Progenitor cell of endocrine pancreas (in vitro differentiated cells): ENCODE measurements at regions not wholly inside any gene's neighbourhood (a gene's known extent, or its start where the extent isn't known, plus 50 kb on each side); places are given as distances from the start of the nearest gene placed in this dataset.

Source experiments
- DNase-seq: peaks from one replicate; pipeline ENCODE4 v3.0.0; 2021; ENCODE audit warnings: low spot score; ENCODE audit not compliant: unreplicated experiment
- H3K27ac Mint-ChIP-seq: 2 replicates; pipeline ENCODE4 v1.8.0; 2021; ENCODE audit warnings: mild to moderate bottlenecking, moderate library complexity, mixed read lengths
- H3K27me3 Mint-ChIP-seq: 2 replicates; pipeline ENCODE4 v1.8.0; 2021; ENCODE audit warnings: mixed read lengths
- H3K36me3 Mint-ChIP-seq: 2 replicates; pipeline ENCODE4 v1.8.0; 2022; ENCODE audit warnings: mixed read lengths; ENCODE audit not compliant: insufficient read depth
- H3K4me1 Mint-ChIP-seq: 2 replicates; pipeline ENCODE4 v1.8.0; 2021; ENCODE audit warnings: low read depth, mixed read lengths
- H3K4me3 Mint-ChIP-seq: 2 replicates; pipeline ENCODE4 v1.8.0; 2021; ENCODE audit warnings: low read depth, mild to moderate bottlenecking, moderate library complexity, mixed read lengths
- H3K9me3 Mint-ChIP-seq: 2 replicates; pipeline ENCODE4 v1.8.0; 2021; ENCODE audit warnings: low read depth, mixed read lengths
- CTCF ChIP-seq: fragments of 200-600 bp; sonication (generic); IDR thresholded peaks from one replicate; pipeline ENCODE4 v1.5.0; 2021; ENCODE audit warnings: antibody characterized with exemption, mild to moderate bottlenecking; ENCODE audit not compliant: unreplicated experiment

- Mint-ChIP-seq H3K27ac (no peak overlapping the region), H3K4me1 (peaks cover under 1% of the 10 kb centered on the region), H3K4me3 (no peak overlapping the region), H3K27me3 (no peaks in the 10 kb centered on the region), H3K36me3 (no peaks in the 10 kb centered on the region), H3K9me3 (peaks cover 2% of the 10 kb centered on the region)
- no peak for TF ChIP-seq CTCF
- no peak for DNase-seq
These were observed 333.5 kb downstream of the NPIPA8 start for GRCh38 chr16:18003033-18003432.

- peaks cover 2% of the 10 kb centered on the region for H3K9me3 Mint-ChIP-seq
- H3K36me3 Mint-ChIP-seq = no peaks in the 10 kb centered on the region
- no peak for TF ChIP-seq CTCF
- H3K4me3 Mint-ChIP-seq = no peak overlapping the region
- H3K27ac Mint-ChIP-seq = no peak overlapping the region
- H3K27me3 Mint-ChIP-seq = peaks cover 11% of the 10 kb centered on the region
- no peak for DNase-seq
- H3K4me1 Mint-ChIP-seq = no peaks in the 10 kb centered on the region
These were observed 337.5 kb downstream of the NPIPA8 start for GRCh38 chr16:17998996-17999395.

GRCh38 chr16:17998550-17998949 is 338.0 kb downstream of the NPIPA8 start:
- Mint-ChIP-seq H3K4me1 (no peaks in the 10 kb centered on the region), H3K9me3 (peaks cover 2% of the 10 kb centered on the region), H3K27me3 (peaks cover 12% of the 10 kb centered on the region), H3K27ac (no peak overlapping the region), H3K4me3 (no peak overlapping the region), H3K36me3 (no peaks in the 10 kb centered on the region)
- no peak for DNase-seq
- no peak for TF ChIP-seq CTCF

- Mint-ChIP-seq H3K9me3 (no peaks in the 10 kb centered on the region), H3K4me3 (no peak overlapping the region), H3K27ac (no peak overlapping the region), H3K36me3 (no peaks in the 10 kb centered on the region), H3K27me3 (peaks cover 28% of the 10 kb centered on the region), H3K4me1 (no peaks in the 10 kb centered on the region)
- no peak for TF ChIP-seq CTCF
- no peak for DNase-seq
These were observed 342.5 kb downstream of the NPIPA8 start for GRCh38 chr16:17994027-17994426.

GRCh38 chr16:17992416-17992815 is 344.1 kb downstream of the NPIPA8 start:
- Mint-ChIP-seq H3K27me3 (peaks cover 28% of the 10 kb centered on the region), H3K36me3 (no peaks in the 10 kb centered on the region), H3K4me1 (no peaks in the 10 kb centered on the region), H3K9me3 (no peaks in the 10 kb centered on the region), H3K4me3 (no peak overlapping the region), H3K27ac (no peak overlapping the region)
- no peak for DNase-seq
- no peak for TF ChIP-seq CTCF
